ENCODE measurements at regions not wholly inside any gene's neighbourhood (a gene's known extent, or its start where the extent isn't known, plus 50 kb on each side); places are given as distances from the start of the nearest gene placed in this dataset.

- DNase-seq (ENCODE audit: low read depth) = no peak
- no peak overlapping the region for H3K4me3 ChIP-seq (ENCODE audit: low read depth, low read length)
- TF ChIP-seq CTCF (IDR thresholded peaks at IDR 0.05; ENCODE audit: low read depth, low read length, missing control alignments) = no peak
Measured at GRCh38 chr6:166221040-166221439, 53.4 kb upstream of the TBXT start.

Data from GM12864 (cell line).